Endothelial cell of umbilical vein (primary cell): ENCODE measurements at regions not wholly inside any gene's neighbourhood (a gene's known extent, or its start where the extent isn't known, plus 50 kb on each side); places are given as distances from the start of the nearest gene placed in this dataset.

Experiments used
- BruUV-seq: library from RNA; stranded (reverse); fragments of 400-500 nt; replicated peaks from 2 replicates; lab custom pipeline; 2021; lab: Mats Ljungman, UMichigan
- CTCF ChIA-PET: fragments of 300-600, 350-600 bp; sonication (Branson Sonifier 250); formaldehyde crosslinking; loops from one replicate; lab custom pipeline; 2021; ENCODE audit warnings: antibody characterized with exemption, inconsistent platforms; lab: Charles Lee
- POLR2A ChIA-PET: fragments of 300-600, 350-600 bp; sonication (Branson Sonifier 250); formaldehyde crosslinking; loops from one replicate; lab custom pipeline; 2021; ENCODE audit warnings: antibody characterized with exemption, inconsistent platforms; lab: Charles Lee
- DNase-seq: peaks from one replicate; pipeline ENCODE4 v3.0.0-alpha.2; 2011; ENCODE audit warnings: low read depth, low spot score
- FAIRE-seq: peaks from 2 replicates; lab custom pipeline; 2011; peaks lifted over from hg19 to GRCh38; lab: Jason Lieb, UNC
- H2AFZ ChIP-seq: 2 replicates; pipeline ENCODE4 v1.6.0; 2012; ENCODE audit warnings: low read depth, low read length, control low read depth, inconsistent platforms
- H3K27ac ChIP-seq: 2 replicates; pipeline ENCODE4 v1.5.1; 2011; ENCODE audit warnings: low read depth, mild to moderate bottlenecking, control low read depth, low read length, moderate library complexity; ENCODE audit not compliant: insufficient read depth
- H3K27me3 ChIP-seq, 2 experiments: 2 replicates each; pipeline versions ENCODE4 v1.6.0 to v1.6.1; 2011; ENCODE audit warnings: low read length in 2 of 2, mixed read lengths in 1 of 2; ENCODE audit not compliant: control insufficient read depth in 2 of 2, insufficient read depth in 2 of 2
- H3K36me3 ChIP-seq, 2 experiments: 2 replicates in 1 of 2; 3 replicates in 1 of 2; pipeline ENCODE4 v1.5.1; 2011; ENCODE audit warnings: low read length in 2 of 2, mild to moderate bottlenecking in 1 of 2, moderate library complexity in 1 of 2; ENCODE audit not compliant: control insufficient read depth in 2 of 2, insufficient read depth in 2 of 2; ENCODE audit errors: extremely low read depth in 1 of 2
- H3K4me1 ChIP-seq: 3 replicates; pipeline ENCODE4 v1.5.1; 2011; ENCODE audit warnings: mild to moderate bottlenecking, low read length; ENCODE audit not compliant: control insufficient read depth, insufficient read depth; ENCODE audit errors: extremely low read depth
- H3K4me2 ChIP-seq: 2 replicates; pipeline ENCODE4 v1.6.1; 2011; ENCODE audit warnings: low read length, control low read depth, mixed read lengths; ENCODE audit not compliant: insufficient read depth
- H3K4me3 ChIP-seq, 3 experiments: fragments of 200-600 bp in 1 of 3; sonication (generic), shearing (Covaris generic) in 1 of 3; replicated peaks in 1 of 3; 2 replicates each; pipeline ENCODE4 v1.5.1; 2011 to 2016; ENCODE audit warnings: control low read depth in 3 of 3, low read length in 3 of 3, mild to moderate bottlenecking in 2 of 3, inconsistent platforms in 1 of 3, low read depth in 1 of 3, moderate library complexity in 1 of 3; ENCODE audit not compliant: insufficient read depth in 1 of 3
- H3K79me2 ChIP-seq: 2 replicates; pipeline ENCODE4 v1.6.0; 2012; ENCODE audit warnings: low read length, inconsistent platforms; ENCODE audit not compliant: control insufficient read depth, insufficient read depth
- H3K9ac ChIP-seq: replicated peaks from 2 replicates; pipeline ENCODE3; 2011; ENCODE audit warnings: low read length, control low read depth; ENCODE audit not compliant: insufficient read depth; ENCODE audit errors: extremely low read depth
- H3K9me1 ChIP-seq: replicated peaks from 3 replicates; pipeline ENCODE4 v1.6.0; 2011; ENCODE audit warnings: mild to moderate bottlenecking, low read length; ENCODE audit not compliant: control insufficient read depth, insufficient read depth; ENCODE audit errors: extremely low read depth
- H3K9me3 ChIP-seq: replicated peaks from 2 replicates; pipeline ENCODE4 v1.5.1; 2012; ENCODE audit warnings: low read length, inconsistent platforms; ENCODE audit not compliant: control insufficient read depth, insufficient read depth
- H4K20me1 ChIP-seq: replicated peaks from 2 replicates; pipeline ENCODE3; 2011; ENCODE audit warnings: mild to moderate bottlenecking, low read length; ENCODE audit not compliant: control insufficient read depth, insufficient read depth; ENCODE audit errors: extremely low read depth
- CTCF ChIP-seq, 2 donors: IDR thresholded peaks; 1 replicate in 1 of 2; 2 replicates in 1 of 2; pipeline ENCODE4 v1.5.1; 2011; ENCODE audit warnings: low read length in 2 of 2, mild to moderate bottlenecking in 2 of 2, moderate library complexity in 2 of 2, control low read depth in 1 of 2, inconsistent platforms in 1 of 2, low read depth in 1 of 2; ENCODE audit not compliant: insufficient read depth in 1 of 2; ENCODE audit errors: extremely low read depth in 1 of 2
- EZH2 ChIP-seq: IDR thresholded peaks from 2 replicates; pipeline ENCODE4 v1.6.1; 2012; ENCODE audit warnings: borderline replicate concordance, low read depth, mild to moderate bottlenecking, moderate library complexity, low read length, inconsistent platforms; ENCODE audit not compliant: severe bottlenecking
- FOS ChIP-seq: IDR thresholded peaks from 2 replicates; pipeline ENCODE4 v1.6.1; 2011; ENCODE audit warnings: mild to moderate bottlenecking, low read length, moderate library complexity, borderline replicate concordance; ENCODE audit not compliant: insufficient read depth
- GATA2 ChIP-seq: IDR thresholded peaks from 2 replicates; pipeline ENCODE4 v1.7.0; 2011; ENCODE audit warnings: low read depth, mild to moderate bottlenecking, moderate library complexity, mixed read lengths, low read length; ENCODE audit not compliant: insufficient read length, insufficient read depth
- JUN ChIP-seq: IDR thresholded peaks from 2 replicates; pipeline ENCODE4 v1.6.1; 2011; ENCODE audit warnings: borderline replicate concordance, low read depth; ENCODE audit not compliant: insufficient read length, insufficient read depth
- MAX ChIP-seq: IDR thresholded peaks from 2 replicates; pipeline ENCODE4 v1.6.1; 2011; ENCODE audit not compliant: insufficient read depth, insufficient read length
- MYC ChIP-seq: IDR thresholded peaks from one replicate; pipeline ENCODE4 v1.6.1; 2011; ENCODE audit warnings: mild to moderate bottlenecking, low read depth, low read length
- POLR2A ChIP-seq: IDR thresholded peaks from 2 replicates; pipeline ENCODE4 v1.6.1; 2012; ENCODE audit warnings: low read depth, mild to moderate bottlenecking, control low read depth, low read length
- POLR2AphosphoS5 ChIP-seq: IDR thresholded peaks from 2 replicates; pipeline ENCODE4 v1.6.1; 2012; ENCODE audit warnings: low read depth, mild to moderate bottlenecking, control low read depth, low read length, moderate library complexity; ENCODE audit not compliant: insufficient read depth
- dilution Hi-C: fragments of 300-500 bp; cut with MboI; formaldehyde crosslinking; loops from one replicate; pipeline ENCODE4 v1.15.0; 2019; ENCODE audit warnings: low sequenced_read_pairs; ENCODE audit not compliant: extremely low pct_ligation_motif_present
- intact Hi-C: fragments of 100-400 bp; cut with micrococcal nuclease; formaldehyde crosslinking; loops from one replicate; pipeline ENCODE4 v1.10.0; 2022

- Histone ChIP-seq H3K9ac (peak overlapping the region; percentile 17), H3K79me2 (no peaks in the 10 kb centered on the region), H3K4me1 (peaks cover 14% of the 10 kb centered on the region), H2AFZ (peak overlapping the region; percentile 28), H3K36me3 (no peaks in the 10 kb centered on the region), H3K27ac (no peak overlapping the region), H3K4me2 (peak overlapping the region; percentile 48), H4K20me1 (no peaks in the 10 kb centered on the region), H3K4me3 (no peak overlapping the region), H3K27me3 (no peaks in the 10 kb centered on the region), H3K9me1 (no peaks in the 10 kb centered on the region), H3K9me3 (no peaks in the 10 kb centered on the region)
- intact Hi-C loops = loop anchor here (10.0 kb wide), 1 partner anchor 1183 kb away; no protein-coding TSS in a partner anchor
- no peak for FAIRE-seq
- DNase-seq = no peak
- ChIA-PET CTCF (interaction anchor here (1.8 kb wide), 1 partner anchor 11 kb away, joined by 5 read pairs; no protein-coding TSS in a partner anchor), POLR2A (no interaction called here)
- TF ChIP-seq GATA2 (no peak), POLR2A (no peak), FOS (no peak), EZH2 (no peak), MAX (no peak), POLR2AphosphoS5 (no peak), MYC (no peak), JUN (no peak), CTCF (IDR thresholded peaks at IDR 0.05; ENCODE audit: extremely low read depth in 1 of 2, insufficient read depth in 1 of 2, low read depth in 1 of 2, low read length in 2 of 2) (no peak)
- dilution Hi-C loops = no loop called here
- BruUV-seq = no TSS peak
Measured at GRCh38 chr12:124188084-124188483, 106.8 kb upstream of the RFLNA start.
